GM19397 (cell line): ENCODE measurements at regions not wholly inside any gene's neighbourhood (a gene's known extent, or its start where the extent isn't known, plus 50 kb on each side); places are given as distances from the start of the nearest gene placed in this dataset.

Source experiments
- ATAC-seq: cut with Tn5 transposase; IDR thresholded peaks from one replicate; pipeline ENCODE4 v1.9.1; 2021; ENCODE audit warnings: mild to moderate bottlenecking, moderate library complexity; ENCODE audit not compliant: unreplicated experiment

- no peak for ATAC-seq
Observed at GRCh38 chr1:163406772-163407171, 85.0 kb downstream of the NUF2 start.

DNA sequence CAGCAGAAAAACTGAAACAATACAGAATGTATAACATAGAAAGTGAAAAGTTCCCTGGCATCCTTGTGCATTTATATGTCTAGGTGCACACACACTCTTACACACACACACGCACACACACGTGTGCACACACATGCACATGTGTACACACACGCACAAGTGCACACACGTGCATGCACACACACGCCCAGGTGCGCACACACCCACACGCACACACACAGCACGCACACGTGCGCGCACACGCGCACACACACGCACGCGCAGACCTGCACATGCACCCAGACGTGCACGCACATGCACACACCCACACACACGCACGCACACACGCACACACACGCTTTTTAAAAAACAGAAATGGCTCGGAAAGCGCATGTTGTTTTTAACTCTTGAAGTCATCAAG, 86.5 kb downstream of the NUF2 start:
- no peak for ATAC-seq

- no peak for ATAC-seq
Observed at GRCh38 chr1:163410073-163410999, 88.6 kb downstream of the NUF2 start.

DNA sequence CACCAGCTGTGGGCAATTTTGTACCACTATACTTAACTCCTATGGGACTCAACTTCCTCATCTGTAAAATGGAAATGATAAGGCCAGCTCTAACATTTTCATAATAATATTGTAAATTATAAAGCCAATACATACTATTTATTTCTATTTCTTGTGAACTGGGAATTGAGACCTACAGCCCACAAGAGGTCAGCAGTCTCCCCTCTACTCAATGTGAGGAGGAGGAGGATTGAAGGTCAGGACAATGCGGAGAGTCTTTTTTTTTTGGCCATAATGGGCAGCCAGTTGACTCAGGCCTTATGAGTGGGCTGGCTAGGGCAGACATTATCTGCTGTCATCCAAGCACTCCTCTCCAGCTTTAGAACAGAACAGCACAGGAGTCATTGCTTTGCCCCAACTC, 90.5 kb downstream of the NUF2 start:
- no peak for ATAC-seq

- peak; percentile 89 for ATAC-seq
Observed at GRCh38 chr1:163414778-163415177, 93.0 kb downstream of the NUF2 start.

DNA sequence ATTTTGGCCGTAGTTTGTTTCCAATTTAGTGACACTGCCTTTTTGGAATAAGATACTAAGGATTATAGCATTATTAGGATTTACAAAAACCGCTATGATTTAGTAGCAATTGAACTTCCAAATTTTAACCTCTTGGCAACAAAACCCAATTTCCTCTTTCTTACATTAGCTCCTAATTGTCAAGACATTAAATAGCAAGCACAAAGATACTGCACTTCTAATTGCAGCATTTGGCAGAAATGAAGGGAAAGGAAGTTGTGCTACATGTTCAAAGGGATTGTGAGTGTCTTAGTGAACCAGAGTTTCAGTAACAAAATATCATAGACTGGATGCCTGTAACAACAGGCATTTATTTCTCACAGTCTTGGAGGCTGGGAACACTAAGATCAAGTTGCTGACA, 99.9 kb downstream of the NUF2 start:
- no peak for ATAC-seq

- ATAC-seq, result no peak
Observed at GRCh38 chr1:163422738-163423404, 101.1 kb downstream of the NUF2 start.

DNA sequence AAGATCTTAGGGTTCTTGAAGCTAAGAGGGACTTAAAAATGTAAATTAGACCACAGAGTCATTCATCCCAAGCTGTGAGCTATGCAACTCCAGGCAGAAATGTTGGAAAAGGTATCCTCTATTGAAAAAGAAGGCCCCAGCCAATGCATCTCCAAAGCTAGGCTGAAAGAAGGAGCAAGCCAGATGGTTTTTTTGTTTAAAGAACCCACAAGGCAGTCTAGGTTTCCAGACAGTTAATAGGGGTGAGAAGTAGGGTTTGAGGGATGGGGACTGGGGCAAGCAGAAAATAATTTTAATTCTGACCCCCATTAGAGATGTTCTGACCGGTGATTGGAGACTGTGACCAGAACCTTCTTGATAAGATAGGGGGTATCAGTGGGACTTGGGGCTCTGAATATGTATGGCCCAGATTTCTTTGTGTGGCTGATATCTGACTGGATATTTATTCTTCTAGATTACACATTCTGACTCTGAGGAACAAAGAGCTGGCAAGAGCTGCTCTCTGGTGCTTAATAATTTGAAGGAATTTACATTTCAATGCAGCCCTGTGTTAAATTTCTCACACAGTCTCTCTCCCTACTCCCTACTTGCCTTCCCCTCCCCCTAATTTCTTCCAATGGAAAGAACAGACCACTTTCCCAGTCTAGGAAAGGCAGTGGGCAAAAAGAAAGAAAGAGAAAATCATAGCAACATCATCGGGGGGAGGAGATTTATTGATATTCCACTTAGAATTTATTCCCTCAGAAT, 104.9 kb downstream of the NUF2 start:
- no peak for ATAC-seq

- ATAC-seq, result no peak
Observed at GRCh38 chr1:163427279-163427678, 105.5 kb downstream of the NUF2 start.

DNA sequence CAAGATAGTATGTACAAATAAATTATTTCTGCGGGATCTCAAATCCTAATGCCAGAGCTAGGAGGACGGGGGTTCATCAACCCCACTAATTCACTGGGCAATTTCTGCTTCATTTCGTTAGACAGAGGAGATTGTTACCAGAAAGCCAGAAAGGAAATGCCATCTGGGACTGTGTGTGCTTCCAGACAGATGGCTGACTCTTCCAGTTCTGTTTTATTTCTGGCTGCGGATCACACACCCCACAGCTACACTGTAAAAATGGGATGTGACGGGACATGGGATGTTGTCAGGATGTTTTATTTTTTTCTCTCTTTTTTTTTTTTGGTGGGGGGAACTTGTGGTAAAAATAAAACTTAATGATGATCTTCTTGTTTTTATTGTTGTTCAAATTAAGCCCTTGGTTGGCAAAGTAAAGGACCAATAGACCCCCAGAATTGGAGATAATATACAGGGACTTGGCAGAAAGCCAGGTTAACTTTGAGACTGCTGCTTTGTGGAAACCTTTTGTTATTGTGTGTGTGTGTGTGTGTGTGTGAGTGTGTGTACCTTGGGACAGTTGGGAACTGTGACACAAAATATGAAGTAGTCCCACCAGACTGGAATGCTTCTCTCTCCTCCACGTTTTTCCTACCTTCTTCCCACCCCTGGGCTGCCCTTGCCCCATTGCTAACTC, 114.5 kb downstream of the NUF2 start:
- no peak for ATAC-seq

DNA sequence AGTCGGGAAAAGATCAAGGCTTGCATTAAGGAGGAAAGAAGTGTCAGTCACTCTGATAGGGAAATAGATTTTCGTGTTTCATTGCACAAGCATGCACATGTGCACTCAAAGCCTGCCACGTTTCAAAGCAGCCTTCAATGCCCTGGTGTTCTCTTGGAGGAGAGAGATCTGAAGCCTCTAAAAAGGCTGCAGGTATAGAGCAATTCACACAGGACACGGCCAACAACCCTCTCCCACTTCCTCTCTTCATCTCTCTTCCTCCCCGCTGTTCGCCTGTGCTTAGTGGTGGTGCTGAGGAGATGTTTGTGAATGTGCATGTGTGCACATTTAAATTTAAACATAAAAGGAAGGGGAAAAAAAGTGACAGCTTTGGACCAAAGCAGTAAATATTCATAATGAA, 117.7 kb downstream of the NUF2 start:
- no peak for ATAC-seq

DNA sequence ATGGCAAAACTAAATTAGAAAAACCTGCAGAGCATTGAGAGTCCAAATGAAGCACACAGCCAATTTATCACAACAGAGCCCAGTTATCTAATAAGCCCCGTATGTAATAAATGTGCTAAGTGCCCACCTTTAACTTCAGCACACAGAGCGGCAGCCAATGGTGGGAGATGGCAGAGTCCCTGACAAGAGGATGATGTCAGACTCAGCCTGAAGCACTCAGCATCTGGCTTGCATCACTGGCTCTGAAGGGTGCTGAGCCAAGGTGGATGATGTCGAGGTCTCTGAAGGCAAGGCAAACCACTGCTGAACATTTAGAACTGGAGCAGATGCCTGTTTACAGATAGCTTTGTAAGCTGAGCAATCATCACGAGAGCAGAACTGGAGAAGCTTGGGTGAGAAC, 118.3 kb downstream of the NUF2 start:
- ATAC-seq, result no peak

DNA sequence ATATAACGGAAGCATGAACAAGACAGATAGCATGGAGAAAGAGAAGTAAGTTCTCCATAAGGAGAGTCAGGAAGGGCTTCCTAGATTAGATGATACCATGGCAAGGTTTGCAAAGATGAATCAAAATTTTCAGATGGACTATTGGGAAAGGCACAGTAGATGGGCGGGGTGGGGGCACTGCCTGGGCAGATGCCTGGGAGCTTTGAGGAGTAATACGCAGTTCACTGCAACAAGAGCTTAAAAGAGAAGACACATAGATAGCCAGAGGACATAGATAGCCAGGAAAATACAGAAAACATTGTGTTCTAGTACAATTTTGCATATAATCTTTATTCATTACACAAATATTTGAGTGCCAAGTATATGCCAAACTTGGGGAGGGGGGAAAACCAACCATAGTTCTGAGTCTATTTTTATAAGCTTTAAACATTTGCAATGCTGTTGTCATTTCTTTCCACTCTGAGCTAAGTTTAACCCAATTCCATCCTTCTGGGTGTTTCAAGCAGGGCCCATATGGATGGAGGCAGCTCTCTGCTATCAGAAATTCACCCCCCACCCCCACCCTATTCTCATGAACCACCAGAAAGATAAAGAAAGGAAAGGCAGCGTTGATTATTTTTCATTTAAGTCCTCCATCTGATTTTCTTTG, 120.6 kb downstream of the NUF2 start:
- ATAC-seq, result no peak

- ATAC-seq, result no peak
Observed at GRCh38 chr1:163442895-163443294, 121.1 kb downstream of the NUF2 start.

- ATAC-seq, result no peak
Observed at GRCh38 chr1:163443863-163444262, 122.1 kb downstream of the NUF2 start.

- no peak for ATAC-seq
Observed at GRCh38 chr1:163444665-163445064, 122.9 kb downstream of the NUF2 start.

- no peak for ATAC-seq
Observed at GRCh38 chr1:163450986-163451385, 129.2 kb downstream of the NUF2 start.

DNA sequence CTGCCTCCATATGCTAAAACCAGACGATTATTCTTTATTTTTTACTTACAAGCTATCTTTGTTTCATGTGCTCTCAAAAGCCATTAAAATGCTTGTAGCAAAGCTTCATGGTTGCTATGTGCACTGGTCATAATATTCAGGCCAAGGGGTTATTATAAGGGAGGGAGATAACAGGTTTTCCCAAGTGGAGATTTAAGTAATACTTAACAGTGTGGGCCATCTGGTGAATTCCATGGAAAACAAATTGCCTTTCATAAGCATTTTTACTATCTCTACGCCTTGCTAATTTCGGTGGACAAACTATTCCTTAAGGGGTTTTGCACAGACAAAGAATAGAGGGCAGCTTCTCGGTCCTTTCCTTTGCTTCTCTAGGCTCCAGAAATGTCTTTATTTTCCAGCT, 137.8 kb downstream of the NUF2 start:
- ATAC-seq, result no peak

- ATAC-seq, result no peak
Observed at GRCh38 chr1:163467289-163467688, 145.5 kb downstream of the NUF2 start.

- ATAC-seq, result no peak
Observed at GRCh38 chr1:163471779-163472650, 150.3 kb downstream of the NUF2 start.
